ENCODE measurements at regions not wholly inside any gene's neighbourhood (a gene's known extent, or its start where the extent isn't known, plus 50 kb on each side); places are given as distances from the start of the nearest gene placed in this dataset.

DNA sequence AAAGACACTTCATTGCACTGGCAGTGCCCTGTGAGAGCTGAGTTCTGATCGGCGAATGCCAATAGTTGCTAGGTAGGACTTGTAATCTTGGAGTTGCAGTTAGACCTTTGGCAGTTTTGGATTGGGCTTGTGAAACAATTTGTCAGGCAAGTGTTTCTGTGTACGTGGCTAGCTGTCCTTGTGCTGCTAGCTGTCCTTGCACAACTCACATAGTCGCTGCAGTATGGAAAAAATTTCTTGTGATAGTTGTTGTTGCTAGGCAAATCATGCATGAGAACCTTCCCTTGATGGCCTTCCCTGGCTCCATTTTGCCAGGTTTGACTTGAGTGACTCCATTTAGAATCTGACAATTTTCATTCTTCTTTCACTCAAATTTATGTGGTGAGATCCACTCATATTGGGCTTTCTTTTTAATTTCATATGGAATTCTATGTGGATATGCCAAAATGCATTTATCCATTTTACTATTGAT lies 140.7 kb downstream of the APIP start:
- H3K4me3 Mint-ChIP-seq: no peak overlapping the region
- ATAC-seq (ENCODE audit: low read depth): no peak
- H4K20me1 ChIP-seq (ENCODE audit: control insufficient read depth, insufficient read depth, low read length, poor library complexity, severe bottlenecking): no peaks in the 10 kb centered on the region
- no peaks in the 10 kb centered on the region for H3K36me3 ChIP-seq (replicated peaks in 1 of 2; ENCODE audit: control extremely low read depth in 1 of 2, control insufficient read depth in 1 of 2, extremely low read depth in 1 of 2, insufficient read depth in 2 of 2, low read length in 1 of 2)
- no peak overlapping the region for H2AFZ ChIP-seq (ENCODE audit: insufficient read depth, low read depth, low read length, poor library complexity, severe bottlenecking)
- DNase-seq: no peak
- H3K9me3 Mint-ChIP-seq (ENCODE audit: insufficient read depth): peaks cover 3% of the 10 kb centered on the region
- no peaks in the 10 kb centered on the region for H3K4me1 Mint-ChIP-seq
- peaks cover 22% of the 10 kb centered on the region for H3K27me3 Mint-ChIP-seq
- TF ChIP-seq CTCF (IDR thresholded peaks at IDR 0.05) (no peak), EZH2 (IDR thresholded peaks at IDR 0.05; ENCODE audit: borderline replicate concordance, insufficient read depth, low read depth, low read length, poor library complexity, severe bottlenecking) (no peak)
- no peaks in the 10 kb centered on the region for H3K4me1 ChIP-seq (ENCODE audit: control insufficient read depth in 2 of 2, insufficient read depth in 2 of 2, low read length in 2 of 2)
- H3K9ac ChIP-seq (ENCODE audit: low read length): no peak overlapping the region
- intact Hi-C loops (cut with micrococcal nuclease): no loop called here
- ChIA-PET POLR2A (no interaction called here), CTCF (no interaction called here)
- no peak overlapping the region for H3K27ac ChIP-seq (ENCODE audit: low read length in 2 of 2)
- WGBS (ENCODE audit: insufficient coverage): 91% methylated on average over 4 of the region's 4 CpGs
- no peak overlapping the region for H3K4me3 ChIP-seq (ENCODE audit: control extremely low read depth in 1 of 5, extremely low read depth in 1 of 5, insufficient read depth in 1 of 5, low read depth in 2 of 5, low read length in 4 of 5)
- peaks cover 0 to 5% (median 1%) of the 10 kb centered on the region in 3 donors for H3K9me3 ChIP-seq (ENCODE audit: control extremely low read depth in 1 of 3, control insufficient read depth in 2 of 3, insufficient read depth in 1 of 3, low read length in 2 of 3)
- H3K27ac Mint-ChIP-seq: no peak overlapping the region
- peaks cover 0 to 2% (median 0%) of the 10 kb centered on the region in 4 experiments for H3K27me3 ChIP-seq (replicated peaks in 1 of 4; ENCODE audit: control extremely low read depth in 1 of 4, control insufficient read depth in 3 of 4, insufficient read depth in 4 of 4, low read length in 3 of 4)
- H3K4me2 ChIP-seq (replicated peaks; ENCODE audit: low read depth, low read length, poor library complexity, severe bottlenecking): no peak overlapping the region
- no peaks in the 10 kb centered on the region for H3K79me2 ChIP-seq (ENCODE audit: control insufficient read depth, insufficient read depth, low read length)

GRCh38 chr11:34774604-34775003 lies 141.6 kb downstream of the APIP start:
- DNase-seq (no peak), ATAC-seq (ENCODE audit: low read depth) (no peak)
- Histone ChIP-seq H3K4me3 (ENCODE audit: control extremely low read depth in 1 of 5, extremely low read depth in 1 of 5, insufficient read depth in 1 of 5, low read depth in 2 of 5, low read length in 4 of 5) (no peak overlapping the region), H3K9me3 (ENCODE audit: control extremely low read depth in 1 of 3, control insufficient read depth in 2 of 3, insufficient read depth in 1 of 3, low read length in 2 of 3) (peaks cover 0 to 5% (median 1%) of the 10 kb centered on the region in 3 donors), H3K36me3 (replicated peaks in 1 of 2; ENCODE audit: control extremely low read depth in 1 of 2, control insufficient read depth in 1 of 2, extremely low read depth in 1 of 2, insufficient read depth in 2 of 2, low read length in 1 of 2) (no peaks in the 10 kb centered on the region), H3K27me3 (replicated peaks in 1 of 4; ENCODE audit: control extremely low read depth in 1 of 4, control insufficient read depth in 3 of 4, insufficient read depth in 4 of 4, low read length in 3 of 4) (peaks cover 0 to 6% (median 1%) of the 10 kb centered on the region in 4 experiments), H2AFZ (ENCODE audit: insufficient read depth, low read depth, low read length, poor library complexity, severe bottlenecking) (no peak overlapping the region), H4K20me1 (ENCODE audit: control insufficient read depth, insufficient read depth, low read length, poor library complexity, severe bottlenecking) (no peaks in the 10 kb centered on the region), H3K4me1 (ENCODE audit: control insufficient read depth in 2 of 2, insufficient read depth in 2 of 2, low read length in 2 of 2) (no peaks in the 10 kb centered on the region), H3K9ac (ENCODE audit: low read length) (no peak overlapping the region), H3K4me2 (replicated peaks; ENCODE audit: low read depth, low read length, poor library complexity, severe bottlenecking) (no peak overlapping the region), H3K27ac (ENCODE audit: low read length in 2 of 2) (no peak overlapping the region), H3K79me2 (ENCODE audit: control insufficient read depth, insufficient read depth, low read length) (no peaks in the 10 kb centered on the region)
- 73% methylated on average over 1 of the region's 2 CpGs for WGBS (ENCODE audit: insufficient coverage)
- Mint-ChIP-seq H3K27ac (no peak overlapping the region), H3K4me1 (no peaks in the 10 kb centered on the region), H3K4me3 (no peak overlapping the region), H3K27me3 (peaks cover 22% of the 10 kb centered on the region), H3K9me3 (ENCODE audit: insufficient read depth) (peaks cover 3% of the 10 kb centered on the region)
- intact Hi-C loops (cut with micrococcal nuclease): no loop called here
- TF ChIP-seq EZH2 (IDR thresholded peaks at IDR 0.05; ENCODE audit: borderline replicate concordance, insufficient read depth, low read depth, low read length, poor library complexity, severe bottlenecking) (no peak), CTCF (IDR thresholded peaks at IDR 0.05) (no peak)
- CTCF ChIA-PET: no interaction called here
- POLR2A ChIA-PET: no interaction called here
